B cell (primary cell): ENCODE measurements at regions not wholly inside any gene's neighbourhood (a gene's known extent, or its start where the extent isn't known, plus 50 kb on each side); places are given as distances from the start of the nearest gene placed in this dataset.

Experiments
- EZH2 ChIP-seq: IDR thresholded peaks from 2 replicates; pipeline ENCODE4 v1.6.1; 2012; ENCODE audit warnings: borderline replicate concordance, low read depth, mild to moderate bottlenecking, moderate library complexity, low read length; ENCODE audit not compliant: insufficient read depth, poor library complexity, severe bottlenecking
- TF ChIP-seq, protein P1 (sequence below): fragments of 200-600 bp; IDR thresholded peaks from one replicate; pipeline ENCODE4 v1.8.0; 2022; ENCODE audit warnings: antibody characterized with exemption, mild to moderate bottlenecking

DNA sequence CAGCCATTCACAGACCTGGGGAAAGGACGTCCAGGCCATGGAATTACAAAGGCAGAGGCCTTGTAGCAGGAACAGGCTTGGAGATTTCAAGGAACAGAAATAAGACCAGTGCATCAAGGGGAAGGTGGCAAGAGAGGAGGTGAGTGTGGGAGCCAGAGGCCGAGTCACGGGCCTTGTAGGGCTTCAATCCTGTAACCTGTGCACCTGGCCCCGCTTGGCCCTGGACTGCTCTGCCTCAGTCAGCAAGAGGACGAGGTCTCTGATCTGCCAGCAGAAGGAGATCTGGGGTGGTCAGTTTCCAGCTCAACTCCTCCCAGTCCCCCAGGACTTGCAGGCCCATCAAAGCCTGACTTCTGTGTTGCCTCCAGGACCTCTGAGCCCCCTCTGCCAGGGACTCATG is 200.8 kb downstream of the VRK1 start:
- TF ChIP-seq, protein P1, sequence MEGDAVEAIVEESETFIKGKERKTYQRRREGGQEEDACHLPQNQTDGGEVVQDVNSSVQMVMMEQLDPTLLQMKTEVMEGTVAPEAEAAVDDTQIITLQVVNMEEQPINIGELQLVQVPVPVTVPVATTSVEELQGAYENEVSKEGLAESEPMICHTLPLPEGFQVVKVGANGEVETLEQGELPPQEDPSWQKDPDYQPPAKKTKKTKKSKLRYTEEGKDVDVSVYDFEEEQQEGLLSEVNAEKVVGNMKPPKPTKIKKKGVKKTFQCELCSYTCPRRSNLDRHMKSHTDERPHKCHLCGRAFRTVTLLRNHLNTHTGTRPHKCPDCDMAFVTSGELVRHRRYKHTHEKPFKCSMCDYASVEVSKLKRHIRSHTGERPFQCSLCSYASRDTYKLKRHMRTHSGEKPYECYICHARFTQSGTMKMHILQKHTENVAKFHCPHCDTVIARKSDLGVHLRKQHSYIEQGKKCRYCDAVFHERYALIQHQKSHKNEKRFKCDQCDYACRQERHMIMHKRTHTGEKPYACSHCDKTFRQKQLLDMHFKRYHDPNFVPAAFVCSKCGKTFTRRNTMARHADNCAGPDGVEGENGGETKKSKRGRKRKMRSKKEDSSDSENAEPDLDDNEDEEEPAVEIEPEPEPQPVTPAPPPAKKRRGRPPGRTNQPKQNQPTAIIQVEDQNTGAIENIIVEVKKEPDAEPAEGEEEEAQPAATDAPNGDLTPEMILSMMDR: no peak
- TF ChIP-seq EZH2: no peak
